ENCODE measurements at regions not wholly inside any gene's neighbourhood (a gene's known extent, or its start where the extent isn't known, plus 50 kb on each side); places are given as distances from the start of the nearest gene placed in this dataset.

DNA sequence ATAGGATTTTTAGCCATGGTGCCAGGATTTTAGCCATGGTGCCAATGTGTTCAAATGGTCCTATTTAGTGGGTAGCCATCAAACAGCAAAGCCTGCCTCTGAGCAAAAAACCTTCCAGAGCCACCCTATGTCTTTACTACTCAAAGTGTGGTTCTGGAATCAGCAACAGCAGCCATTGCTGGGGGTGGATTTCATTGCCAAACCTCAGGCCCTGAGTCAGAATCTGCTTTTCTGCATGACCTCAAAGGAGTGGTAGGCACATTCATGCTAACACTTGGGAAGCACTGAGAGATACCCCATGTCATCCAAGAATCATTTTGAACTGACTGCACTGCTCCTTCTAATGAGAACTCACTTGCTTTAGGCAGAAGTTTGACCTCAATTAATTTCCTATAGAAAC is 603.0 kb downstream of the CDY2B start:
- no peak for DNase-seq
- H3K36me3 ChIP-seq = no peaks in the 10 kb centered on the region
- no peaks in the 10 kb centered on the region for H3K27me3 ChIP-seq
- H3K4me3 ChIP-seq (replicated peaks in 1 of 3) = no peak overlapping the region
- intact Hi-C loops (cut with DNase I) = no loop called here
- TF ChIP-seq POLR2A (IDR thresholded peaks at IDR 0.05) = no peak
- H3K27ac ChIP-seq = no peak overlapping the region
- H3K4me1 ChIP-seq = no peaks in the 10 kb centered on the region
- no peaks in the 10 kb centered on the region for H3K9me3 ChIP-seq

DNA sequence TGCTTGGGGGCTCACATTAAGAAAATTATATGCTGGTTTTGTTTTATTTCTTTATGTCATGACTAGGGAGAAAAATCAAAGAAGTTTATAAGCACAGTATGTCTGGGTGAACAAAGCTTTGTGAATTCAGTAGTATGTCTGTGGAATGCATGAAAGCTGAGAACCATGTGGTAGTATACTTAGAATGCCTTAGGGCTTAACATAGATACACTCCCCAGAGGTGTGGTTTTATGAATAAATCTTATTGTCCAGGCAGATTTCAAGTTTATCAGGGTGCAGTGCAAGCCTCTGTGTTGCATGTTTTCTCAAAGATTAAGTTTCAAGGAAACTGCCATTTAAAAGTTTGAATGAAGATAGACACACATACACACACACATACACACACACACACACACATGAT is 620.5 kb downstream of the CDY2B start:
- H3K9me3 ChIP-seq = no peaks in the 10 kb centered on the region
- no peaks in the 10 kb centered on the region for H3K4me1 ChIP-seq
- DNase-seq = no peak
- TF ChIP-seq POLR2A (IDR thresholded peaks at IDR 0.05) = no peak
- TF ChIP-seq CTCF (IDR thresholded peaks at IDR 0.05) = no peak
- H3K36me3 ChIP-seq = no peaks in the 10 kb centered on the region
- intact Hi-C loops (cut with DNase I) = no loop called here
- no peak overlapping the region for H3K27ac ChIP-seq
- no peaks in the 10 kb centered on the region for H3K27me3 ChIP-seq
- H3K4me3 ChIP-seq (replicated peaks in 1 of 3) = no peak overlapping the region

DNA sequence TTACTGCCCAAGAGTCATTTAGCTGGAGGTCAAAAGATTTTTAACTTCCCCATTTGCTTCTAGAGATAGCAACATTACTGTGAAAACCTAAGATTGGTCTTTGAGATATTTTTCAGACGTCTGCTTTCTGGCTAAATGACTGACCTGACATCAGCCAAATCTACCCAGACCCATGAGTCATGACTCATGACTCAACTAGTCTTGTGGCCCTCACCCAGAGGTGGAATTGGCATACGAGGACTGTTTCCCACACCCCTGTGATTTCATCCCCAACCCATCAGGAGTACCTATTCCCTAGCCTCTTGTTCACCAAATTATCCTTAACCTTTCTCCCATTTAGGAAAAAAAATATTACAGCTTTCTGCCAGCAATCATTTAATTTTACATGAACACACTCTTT is 641.6 kb downstream of the CDY2B start:
- intact Hi-C loops (cut with DNase I) = no loop called here
- H3K27ac ChIP-seq = no peak overlapping the region
- H3K4me3 ChIP-seq (replicated peaks in 1 of 3) = no peak overlapping the region
- no peak for TF ChIP-seq CTCF (IDR thresholded peaks at IDR 0.05)
- TF ChIP-seq POLR2A (IDR thresholded peaks at IDR 0.05) = no peak
- WGBS, 2 donors = 60 to 76% methylated on average over 2 of the region's 2 CpGs
- no peaks in the 10 kb centered on the region for H3K27me3 ChIP-seq
- H3K9me3 ChIP-seq = no peaks in the 10 kb centered on the region
- no peak for DNase-seq
- H3K36me3 ChIP-seq = no peaks in the 10 kb centered on the region
- H3K4me1 ChIP-seq = no peaks in the 10 kb centered on the region

DNA sequence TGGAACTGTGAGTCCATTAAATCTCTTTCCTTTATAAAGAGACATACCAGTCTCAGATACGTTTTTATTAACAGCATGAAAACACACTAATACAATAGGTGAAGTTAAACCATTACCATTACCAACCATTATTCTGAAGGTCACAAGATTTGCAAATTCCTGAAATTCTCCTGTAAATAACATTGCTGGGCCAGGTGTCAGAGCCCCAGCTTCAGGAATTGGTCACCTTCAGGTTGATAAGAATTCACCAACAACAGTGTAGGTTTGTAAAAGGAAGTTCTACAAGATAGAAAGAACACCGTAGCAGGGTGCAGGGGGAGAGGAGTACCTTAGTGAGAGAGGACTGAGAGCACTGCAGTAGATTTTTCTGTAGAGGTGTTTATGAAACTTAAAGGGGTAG is 644.3 kb downstream of the CDY2B start:
- TF ChIP-seq CTCF (IDR thresholded peaks at IDR 0.05) = no peak
- TF ChIP-seq POLR2A (IDR thresholded peaks at IDR 0.05) = no peak
- no peaks in the 10 kb centered on the region for H3K27me3 ChIP-seq
- intact Hi-C loops (cut with DNase I) = no loop called here
- H3K4me1 ChIP-seq = no peaks in the 10 kb centered on the region
- WGBS, 2 donors = 58 to 77% methylated on average over 2 of the region's 2 CpGs
- H3K27ac ChIP-seq = no peak overlapping the region
- H3K36me3 ChIP-seq = no peaks in the 10 kb centered on the region
- no peak overlapping the region for H3K4me3 ChIP-seq (replicated peaks in 1 of 3)
- H3K9me3 ChIP-seq = no peaks in the 10 kb centered on the region
- DNase-seq = no peak

GRCh38 chrY:17233435-17234109 is 646.4 kb downstream of the CDY2B start:
- H3K27me3 ChIP-seq = no peaks in the 10 kb centered on the region
- no peaks in the 10 kb centered on the region for H3K36me3 ChIP-seq
- no peak for DNase-seq
- H3K9me3 ChIP-seq = no peaks in the 10 kb centered on the region
- no peaks in the 10 kb centered on the region for H3K4me1 ChIP-seq
- TF ChIP-seq POLR2A (IDR thresholded peaks at IDR 0.05) = no peak
- TF ChIP-seq CTCF (IDR thresholded peaks at IDR 0.05) = no peak
- no peak overlapping the region for H3K27ac ChIP-seq
- 39 to 65% methylated on average over 3 of the region's 3 CpGs for WGBS, 2 donors
- intact Hi-C loops (cut with DNase I) = no loop called here
- no peak overlapping the region for H3K4me3 ChIP-seq (replicated peaks in 1 of 3)

- no peak for TF ChIP-seq POLR2A (IDR thresholded peaks at IDR 0.05)
- TF ChIP-seq CTCF (IDR thresholded peaks at IDR 0.05) = no peak
- 72 to 73% methylated on average over 3 of the region's 3 CpGs for WGBS, 2 donors
Observed at GRCh38 chrY:17231994-17232393, 648.0 kb downstream of the CDY2B start.

More at GRCh38 chrY:17231994-17232393, 648.0 kb downstream of the CDY2B start:
- H3K36me3 ChIP-seq = no peaks in the 10 kb centered on the region
- H3K9me3 ChIP-seq = no peaks in the 10 kb centered on the region
- no peak for DNase-seq
- no peak overlapping the region for H3K4me3 ChIP-seq (replicated peaks in 1 of 3)
- no peak overlapping the region for H3K27ac ChIP-seq
- no peaks in the 10 kb centered on the region for H3K27me3 ChIP-seq
- intact Hi-C loops (cut with DNase I) = no loop called here
- H3K4me1 ChIP-seq = no peaks in the 10 kb centered on the region
